ENCODE measurements at regions not wholly inside any gene's neighbourhood (a gene's known extent, or its start where the extent isn't known, plus 50 kb on each side); places are given as distances from the start of the nearest gene placed in this dataset.
A peak's percentile ranks its signal among the peaks of the same experiment; 100 is the strongest.

GRCh38 chr2:107263628-107264027 lies 377.7 kb upstream of the ST6GAL2 start:
- Histone ChIP-seq H2AFZ (peak overlapping the region; percentile 76; the same call in 1 of the 2 replicates), H3K9me2 (ENCODE audit: insufficient read depth) (peaks cover 20% of the 10 kb centered on the region), H3K27me3 (ENCODE audit: insufficient read depth) (no peaks in the 10 kb centered on the region), H3K27ac (ENCODE audit: low read depth) (no peak overlapping the region), H4K20me1 (replicated peaks; ENCODE audit: insufficient read depth) (no peaks in the 10 kb centered on the region), H3K4me1 (ENCODE audit: insufficient read depth) (peaks cover 12% of the 10 kb centered on the region; the same call in 1 of the 2 replicates), H3F3A (replicated peaks; ENCODE audit: low read depth) (no peaks in the 10 kb centered on the region), H3K4me3 (no peak overlapping the region), H3K4me2 (no peak overlapping the region), H3K36me3 (ENCODE audit: insufficient read depth) (no peaks in the 10 kb centered on the region), H3K79me2 (replicated peaks; ENCODE audit: insufficient read depth) (no peaks in the 10 kb centered on the region)
- no peaks in the 10 kb centered on the region for H3K36me3 Mint-ChIP-seq (ENCODE audit: low read depth)
- peaks cover 6% of the 10 kb centered on the region for H3K27me3 Mint-ChIP-seq (ENCODE audit: insufficient read depth, low read depth, poor library complexity)
- peaks cover 15% of the 10 kb centered on the region for H3K4me1 Mint-ChIP-seq
- no peaks in the 10 kb centered on the region; the same call in 1 of the 3 replicates for H3K9me3 Mint-ChIP-seq
- no peak overlapping the region for H3K27ac Mint-ChIP-seq
- ATAC-seq: no peak
- no peak for DNase-seq (ENCODE audit: low spot score)
- no peak overlapping the region for H3K4me3 Mint-ChIP-seq
- TF ChIP-seq CREB1 (CRISPR knock-in tag; IDR thresholded peaks at IDR 0.05; ENCODE audit: low read depth) (no peak), NANOG (IDR thresholded peaks at IDR 0.05; ENCODE audit: borderline replicate concordance) (no peak), JUNB (IDR thresholded peaks at IDR 0.05; ENCODE audit: unreplicated experiment) (no peak), EZH2 (IDR thresholded peaks at IDR 0.05; ENCODE audit: low read depth, unreplicated experiment) (no peak), ZNF114 (CRISPR knock-in tag; IDR thresholded peaks at IDR 0.05) (no peak), CTCF (conservative IDR thresholded peaks at IDR 0.05; ENCODE audit: low read depth in 2 of 2) (no peak), STAT1 (IDR thresholded peaks at IDR 0.05; ENCODE audit: unreplicated experiment) (no peak), REST (IDR thresholded peaks at IDR 0.05; ENCODE audit: unreplicated experiment) (no peak)

DNA sequence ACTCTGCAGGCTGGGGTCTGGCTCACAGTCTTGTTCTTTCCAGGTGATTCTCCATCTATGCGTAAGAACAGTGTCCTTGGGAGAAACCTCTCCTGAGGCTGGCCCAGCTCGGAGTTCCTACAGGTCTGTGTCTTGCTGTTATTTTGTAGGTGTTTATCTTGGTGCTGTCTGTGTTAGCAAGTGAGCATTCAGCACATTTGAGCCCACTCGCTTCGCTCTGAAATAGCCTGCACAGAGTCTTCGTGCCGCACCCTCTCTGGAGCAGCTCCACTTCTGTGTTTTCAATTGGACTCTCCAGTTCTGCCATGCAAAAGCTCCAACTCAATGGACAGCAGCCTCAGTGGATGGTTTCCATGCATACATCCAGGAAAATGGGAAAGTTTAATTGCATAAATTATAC lies 378.2 kb upstream of the ST6GAL2 start:
- ATAC-seq (no peak), DNase-seq (ENCODE audit: low spot score) (no peak)
- Histone ChIP-seq H3K4me2 (no peak overlapping the region), H3K36me3 (ENCODE audit: insufficient read depth) (no peaks in the 10 kb centered on the region), H3K4me3 (no peak overlapping the region), H4K20me1 (replicated peaks; ENCODE audit: insufficient read depth) (no peaks in the 10 kb centered on the region), H2AFZ (peak overlapping the region; percentile 76; the same call in 1 of the 2 replicates), H3K9me2 (ENCODE audit: insufficient read depth) (peaks cover 20% of the 10 kb centered on the region), H3K4me1 (ENCODE audit: insufficient read depth) (peaks cover 12% of the 10 kb centered on the region; the same call in 1 of the 2 replicates), H3K27me3 (ENCODE audit: insufficient read depth) (no peaks in the 10 kb centered on the region), H3K79me2 (replicated peaks; ENCODE audit: insufficient read depth) (no peaks in the 10 kb centered on the region), H3F3A (replicated peaks; ENCODE audit: low read depth) (no peaks in the 10 kb centered on the region), H3K27ac (ENCODE audit: low read depth) (no peak overlapping the region)
- no peaks in the 10 kb centered on the region; the same call in 1 of the 3 replicates for H3K9me3 Mint-ChIP-seq
- no peak overlapping the region for H3K4me3 Mint-ChIP-seq
- TF ChIP-seq JUNB (IDR thresholded peaks at IDR 0.05; ENCODE audit: unreplicated experiment): no peak
- no peak for TF ChIP-seq CTCF (conservative IDR thresholded peaks at IDR 0.05; ENCODE audit: low read depth in 2 of 2)
- no peak for TF ChIP-seq EZH2 (IDR thresholded peaks at IDR 0.05; ENCODE audit: low read depth, unreplicated experiment)
- TF ChIP-seq REST (IDR thresholded peaks at IDR 0.05; ENCODE audit: unreplicated experiment): no peak
- TF ChIP-seq POLR2AphosphoS5 (IDR thresholded peaks at IDR 0.05; ENCODE audit: low read depth): no peak
- peaks cover 3% of the 10 kb centered on the region for H3K27me3 Mint-ChIP-seq (ENCODE audit: insufficient read depth, low read depth, poor library complexity)
- peaks cover 15% of the 10 kb centered on the region for H3K4me1 Mint-ChIP-seq
- no peaks in the 10 kb centered on the region for H3K36me3 Mint-ChIP-seq (ENCODE audit: low read depth)
- H3K27ac Mint-ChIP-seq: no peak overlapping the region
